HL-60 (cell line): ENCODE measurements at regions not wholly inside any gene's neighbourhood (a gene's known extent, or its start where the extent isn't known, plus 50 kb on each side); places are given as distances from the start of the nearest gene placed in this dataset.

ENCODE experiments used
- DNase-seq, 2 experiments: peaks; one replicate each; pipeline ENCODE4 v3.0.0-alpha.2; 2010 to 2020; ENCODE audit warnings: low read depth in 1 of 2, low spot score in 1 of 2
- H3K27ac ChIP-seq: fragments of 250-450 bp; sonication (Bioruptor Pico); replicated peaks from 2 replicates; pipeline ENCODE4 v1.5.1; 2020; ENCODE audit warnings: mild to moderate bottlenecking, moderate library complexity
- H3K27me3 ChIP-seq: fragments of 250-450 bp; sonication (Bioruptor Pico); 2 replicates; pipeline ENCODE4 v1.5.1; 2021; ENCODE audit warnings: mild to moderate bottlenecking, moderate library complexity; ENCODE audit not compliant: insufficient read depth, poor library complexity, severe bottlenecking
- H3K4me3 ChIP-seq: replicated peaks from 2 replicates; pipeline ENCODE4 v1.5.1; 2011; ENCODE audit warnings: mild to moderate bottlenecking, control low read depth, low read length; ENCODE audit not compliant: insufficient read depth
- CTCF ChIP-seq: IDR thresholded peaks from one replicate; pipeline ENCODE4 v1.5.1; 2011; ENCODE audit warnings: low read length, control low read depth, inconsistent platforms; ENCODE audit not compliant: insufficient read depth
- GABPA ChIP-seq: IDR thresholded peaks from 2 replicates; pipeline ENCODE4 v1.6.1; 2012; ENCODE audit warnings: low read depth
- POLR2AphosphoS5 ChIP-seq: IDR thresholded peaks from 2 replicates; pipeline ENCODE4 v1.6.1; 2012; ENCODE audit warnings: low read depth
- REST ChIP-seq: IDR thresholded peaks from 2 replicates; pipeline ENCODE4 v1.6.1; 2012; ENCODE audit warnings: low read depth; ENCODE audit not compliant: insufficient replicate concordance
- SPI1 ChIP-seq: IDR thresholded peaks from 2 replicates; pipeline ENCODE4 v1.6.1; 2012; ENCODE audit warnings: low read depth, mild to moderate bottlenecking, borderline replicate concordance

- Histone ChIP-seq H3K27me3 (no peaks in the 10 kb centered on the region), H3K4me3 (no peak overlapping the region), H3K27ac (no peak overlapping the region)
- no peak for TF ChIP-seq GABPA
- no peak for TF ChIP-seq REST
- TF ChIP-seq CTCF = no peak
- TF ChIP-seq POLR2AphosphoS5 = no peak
- TF ChIP-seq SPI1 = no peak
- DNase-seq = no peak
These were observed 106.4 kb upstream of the SESN3 start for GRCh38 chr11:95337175-95337957.

GRCh38 chr11:95335989-95336388 is 105.0 kb upstream of the SESN3 start:
- Histone ChIP-seq H3K4me3 (no peak overlapping the region), H3K27me3 (no peaks in the 10 kb centered on the region), H3K27ac (no peak overlapping the region)
- peak; percentile 23; the same call in 1 of the 2 replicates for TF ChIP-seq SPI1
- no peak for TF ChIP-seq CTCF
- no peak for TF ChIP-seq GABPA
- TF ChIP-seq REST = no peak
- TF ChIP-seq POLR2AphosphoS5 = no peak
- DNase-seq = no peak

DNA sequence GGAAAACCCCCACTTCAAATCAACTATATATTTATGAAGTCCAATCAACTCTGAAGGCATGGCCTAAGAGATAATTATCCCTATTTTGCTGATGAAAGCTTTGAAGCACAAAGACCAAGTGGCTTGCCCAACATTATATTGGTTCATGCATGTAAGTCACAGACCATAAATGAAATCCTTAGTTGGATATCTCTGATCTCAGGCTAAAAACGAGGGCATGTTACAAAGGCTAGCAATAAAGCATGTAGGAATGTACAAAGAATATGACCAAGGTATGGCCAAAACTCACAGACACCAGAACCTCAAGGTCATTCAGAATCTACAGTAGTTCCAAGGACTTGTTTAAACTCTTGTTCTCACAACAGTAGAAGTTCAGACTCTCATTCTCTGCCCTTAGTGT is 100.2 kb upstream of the SESN3 start:
- H3K4me3 ChIP-seq = no peak overlapping the region
- no peak overlapping the region for H3K27ac ChIP-seq
- no peak for TF ChIP-seq CTCF
- no peak for TF ChIP-seq POLR2AphosphoS5
- H3K27me3 ChIP-seq = no peaks in the 10 kb centered on the region
- no peak for DNase-seq

DNA sequence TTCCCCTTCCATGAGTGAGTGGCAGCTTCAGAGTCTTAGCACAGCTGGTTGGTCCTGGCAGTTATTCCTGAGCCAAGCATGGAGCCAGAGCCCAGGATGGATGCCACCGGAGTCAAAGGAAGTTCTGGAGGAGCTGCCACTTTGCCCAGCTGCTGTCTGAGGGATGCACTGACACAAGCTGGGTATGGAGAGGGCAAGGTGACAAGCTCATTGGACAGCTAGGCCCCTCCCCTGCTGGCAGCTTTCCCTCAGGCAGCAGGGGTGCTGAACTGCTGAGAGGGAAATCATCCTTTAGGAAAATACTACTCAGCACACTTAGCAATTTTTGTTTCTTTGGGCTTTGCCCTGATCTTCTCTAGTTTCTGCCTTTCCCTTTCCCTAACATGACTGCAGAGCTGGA is 99.3 kb upstream of the SESN3 start:
- no peaks in the 10 kb centered on the region for H3K27me3 ChIP-seq
- no peak for DNase-seq
- H3K4me3 ChIP-seq = no peak overlapping the region
- H3K27ac ChIP-seq = no peak overlapping the region
- TF ChIP-seq REST = no peak
